Prostate gland (tissue), 2 donors: ENCODE measurements at regions not wholly inside any gene's neighbourhood (a gene's known extent, or its start where the extent isn't known, plus 50 kb on each side); places are given as distances from the start of the nearest gene placed in this dataset.

Experiments used
- DNase-seq: peaks from one replicate; pipeline ENCODE4 v3.0.0-alpha.2; 2019; ENCODE audit warnings: low spot score
- H3K27ac ChIP-seq, 2 donors: fragments of 200-600 bp; sonication (generic); 2 replicates each; pipeline ENCODE4 v1.5.1; 2017 to 2019
- H3K27me3 ChIP-seq: fragments of 200-600 bp; sonication (generic); replicated peaks from 2 replicates; pipeline ENCODE4 v1.5.1; 2019; ENCODE audit not compliant: insufficient read depth
- H3K36me3 ChIP-seq, 2 donors: fragments of 200-600 bp; sonication (generic); 1 replicate in 1 of 2; 2 replicates in 1 of 2; pipeline versions ENCODE4 v1.5.1 to v1.8.1; 2017 to 2019
- H3K4me1 ChIP-seq: fragments of 200-600 bp; sonication (generic); replicated peaks from 2 replicates; pipeline ENCODE4 v1.5.1; 2019
- H3K4me3 ChIP-seq, 2 donors: fragments of 200-600 bp; sonication (generic); 2 replicates each; pipeline ENCODE4 v1.5.1; 2017 to 2019
- H3K9me3 ChIP-seq: fragments of 200-600 bp; sonication (generic); 2 replicates; pipeline ENCODE4 v1.5.1; 2017
- CTCF ChIP-seq, 4 experiments: fragments of 200-600 bp in 2 of 4; fragments of 450-650 bp in 2 of 4; sonication (generic) in 2 of 4; IDR thresholded peaks; 1 replicate in 3 of 4; 2 replicates in 1 of 4; pipeline ENCODE4 v1.5.1; 2016 to 2019; ENCODE audit warnings: antibody characterized with exemption in 4 of 4, mild to moderate bottlenecking in 2 of 4, moderate library complexity in 2 of 4
- POLR2A ChIP-seq: fragments of 450-650 bp; IDR thresholded peaks from one replicate; pipeline ENCODE4 v1.6.1; 2016; ENCODE audit warnings: antibody characterized with exemption, mild to moderate bottlenecking
- POLR2AphosphoS5 ChIP-seq: sonication (generic); formaldehyde crosslinking; IDR thresholded peaks from one replicate; pipeline ENCODE4 v1.6.1; 2017; ENCODE audit warnings: antibody characterized with exemption
- WGBS: methylation state at CpG from one replicate; pipeline ENCODE4 v1.1.5; 2018; 5-methylcytosine and 5-hydroxymethylcytosine counted together
- intact Hi-C: fragments of 100-400 bp; cut with DNase I; formaldehyde crosslinking; loops from one replicate; pipeline ENCODE4 v1.14.2; 2022

DNA sequence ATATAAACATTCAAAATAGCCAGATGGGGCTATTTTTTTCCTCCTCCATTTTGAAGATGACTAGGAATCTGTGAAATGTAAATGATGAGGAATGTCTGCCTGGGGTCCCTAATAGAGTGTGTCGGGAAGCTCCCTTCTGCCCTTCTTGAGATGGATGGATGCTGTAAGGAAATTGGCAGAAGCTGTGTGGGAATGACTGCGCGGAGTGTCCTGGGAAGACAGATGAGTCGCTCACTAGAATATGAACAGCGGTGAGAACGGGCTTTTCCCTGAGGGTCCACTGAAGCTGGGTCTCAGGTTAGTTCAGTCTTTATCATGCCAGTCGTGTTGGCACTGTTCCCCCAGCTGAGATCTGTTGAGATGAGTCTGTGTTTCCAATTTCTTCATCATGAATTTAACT is 75.1 kb upstream of the PLPP4 start:
- H3K27me3 ChIP-seq: no peaks in the 10 kb centered on the region
- WGBS: 84% methylated on average over 7 of the region's 7 CpGs
- no peak overlapping the region for H3K27ac ChIP-seq
- intact Hi-C loops: no loop called here
- no peak overlapping the region for H3K4me3 ChIP-seq
- DNase-seq: no peak
- TF ChIP-seq POLR2A (no peak), CTCF (IDR thresholded peaks at IDR 0.05) (no peak), POLR2AphosphoS5 (no peak)
- no peaks in the 10 kb centered on the region for H3K9me3 ChIP-seq
- no peaks in the 10 kb centered on the region for H3K4me1 ChIP-seq
- H3K36me3 ChIP-seq: no peaks in the 10 kb centered on the region

- no peaks in the 10 kb centered on the region for H3K36me3 ChIP-seq
- no peaks in the 10 kb centered on the region for H3K9me3 ChIP-seq
- 92% methylated on average over 1 of the region's 1 CpG for WGBS
- intact Hi-C loops: no loop called here
- H3K4me3 ChIP-seq: no peak overlapping the region
- H3K27ac ChIP-seq: no peak overlapping the region
- DNase-seq: no peak
- TF ChIP-seq POLR2A (no peak), CTCF (IDR thresholded peaks at IDR 0.05) (no peak), POLR2AphosphoS5 (no peak)
- no peaks in the 10 kb centered on the region for H3K4me1 ChIP-seq
- no peaks in the 10 kb centered on the region for H3K27me3 ChIP-seq
These were observed 74.7 kb upstream of the PLPP4 start for GRCh38 chr10:120382360-120382759.

- intact Hi-C loops: no loop called here
- H3K9me3 ChIP-seq: no peaks in the 10 kb centered on the region
- no peaks in the 10 kb centered on the region for H3K4me1 ChIP-seq
- TF ChIP-seq CTCF (IDR thresholded peaks at IDR 0.05): no peak
- no peak for TF ChIP-seq POLR2A
- no peak for TF ChIP-seq POLR2AphosphoS5
- H3K36me3 ChIP-seq: no peaks in the 10 kb centered on the region
- H3K27ac ChIP-seq: no peak overlapping the region
- no peak overlapping the region for H3K4me3 ChIP-seq
- H3K27me3 ChIP-seq: no peaks in the 10 kb centered on the region
- no peak for DNase-seq
- 64% methylated on average over 4 of the region's 4 CpGs for WGBS
These were observed 71.0 kb upstream of the PLPP4 start for GRCh38 chr10:120385992-120386391.

DNA sequence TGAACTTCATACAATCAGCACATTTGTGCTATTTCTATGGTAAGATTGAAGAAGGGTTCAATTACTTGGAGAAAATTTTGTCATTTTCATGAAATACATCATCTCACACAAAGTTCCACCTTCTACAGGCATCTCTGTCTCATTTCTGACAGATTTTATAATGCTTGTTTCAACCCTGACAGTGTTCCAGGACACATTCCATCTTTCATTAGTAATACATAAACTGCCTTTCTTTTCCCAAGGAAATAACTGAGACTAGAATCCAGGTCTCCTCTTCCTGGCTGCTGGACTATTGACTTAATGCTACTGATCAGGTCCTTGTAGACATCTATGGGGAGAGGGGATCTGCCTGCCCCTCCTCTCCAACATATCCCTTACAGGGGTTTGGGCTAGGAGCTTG is 70.1 kb upstream of the PLPP4 start:
- DNase-seq: no peak
- Histone ChIP-seq H3K9me3 (no peaks in the 10 kb centered on the region), H3K27ac (no peak overlapping the region), H3K4me1 (no peaks in the 10 kb centered on the region), H3K27me3 (no peaks in the 10 kb centered on the region), H3K4me3 (no peak overlapping the region), H3K36me3 (no peaks in the 10 kb centered on the region)
- intact Hi-C loops: no loop called here
- TF ChIP-seq CTCF (IDR thresholded peaks at IDR 0.05): no peak
- no peak for TF ChIP-seq POLR2A
- no peak for TF ChIP-seq POLR2AphosphoS5

GRCh38 chr10:120387326-120387725 is 69.7 kb upstream of the PLPP4 start:
- no peak overlapping the region for H3K4me3 ChIP-seq
- no peak overlapping the region for H3K27ac ChIP-seq
- no peak for DNase-seq
- WGBS: 89% methylated on average over 2 of the region's 2 CpGs
- intact Hi-C loops: no loop called here
- TF ChIP-seq POLR2A (no peak), POLR2AphosphoS5 (no peak), CTCF (IDR thresholded peaks at IDR 0.05) (no peak)
- no peaks in the 10 kb centered on the region for H3K36me3 ChIP-seq
- H3K9me3 ChIP-seq: no peaks in the 10 kb centered on the region
- H3K4me1 ChIP-seq: no peaks in the 10 kb centered on the region
- H3K27me3 ChIP-seq: no peaks in the 10 kb centered on the region
